GM12878 (cell line): ENCODE measurements at regions not wholly inside any gene's neighbourhood (a gene's known extent, or its start where the extent isn't known, plus 50 kb on each side); places are given as distances from the start of the nearest gene placed in this dataset.

Experiments used
- ATAC-seq: fragments of 200-7000 bp; cut with Tn5 transposase; 3 replicates; pipeline ENCODE4 v1.9.1; 2020; ENCODE audit warnings: mild to moderate bottlenecking, moderate library complexity
- BruUV-seq: library from RNA; stranded (reverse); fragments of 400-500 nt; replicated peaks from 2 replicates; lab custom pipeline; 2021; lab: Mats Ljungman, UMichigan
- CTCF ChIA-PET: fragments of 300-600 bp; sonication (Branson Sonifier 250); formaldehyde crosslinking; extraction: SDS; loops from one replicate; lab custom pipeline; 2021; ENCODE audit warnings: inconsistent platforms; lab: Yijun Ruan, JAX
- POLR2A ChIA-PET: fragments of 350-600 bp; formaldehyde crosslinking; extraction: SDS; loops from one replicate; lab custom pipeline; 2021; ENCODE audit warnings: inconsistent platforms; lab: Charles Lee
- RAD21 ChIA-PET: fragments of 300-600 bp; sonication (Branson Sonifier 250); formaldehyde crosslinking; loops from one replicate; lab custom pipeline; 2023; ENCODE audit warnings: antibody characterized with exemption; ENCODE audit not compliant: unreplicated experiment; lab: Charles Lee
- SMC1A ChIA-PET: fragments of 300-600 bp; sonication (Branson Sonifier 250); formaldehyde crosslinking; loops from one replicate; lab custom pipeline; 2023; ENCODE audit not compliant: unreplicated experiment, uncharacterized antibody; lab: Charles Lee
- DNase-seq: peaks from one replicate; pipeline ENCODE4 v3.0.0-alpha.2; 2011; ENCODE audit warnings: low read depth, low spot score
- FAIRE-seq: peaks from 3 replicates; lab custom pipeline; 2011; peaks lifted over from hg19 to GRCh38; lab: Jason Lieb, UNC
- H2AFZ ChIP-seq: 2 replicates; pipeline ENCODE4 v1.6.0; 2011; ENCODE audit warnings: low read depth, low read length, control low read depth; ENCODE audit not compliant: control insufficient read depth
- H3K27ac ChIP-seq: 2 replicates; pipeline ENCODE4 v1.5.1; 2011; ENCODE audit warnings: control low read depth; ENCODE audit not compliant: control insufficient read depth, insufficient read depth
- H3K27me3 ChIP-seq, 2 experiments: replicated peaks in 1 of 2; 2 replicates each; pipeline versions ENCODE4 v1.6.0 to v1.6.1; 2011; ENCODE audit warnings: low read length in 1 of 2; ENCODE audit not compliant: control insufficient read depth in 2 of 2, insufficient read depth in 2 of 2
- H3K36me3 ChIP-seq, 2 experiments: 2 replicates each; pipeline ENCODE4 v1.5.1; 2011; ENCODE audit warnings: low read length in 1 of 2; ENCODE audit not compliant: control insufficient read depth in 2 of 2, insufficient read depth in 2 of 2
- H3K4me1 ChIP-seq: 2 replicates; pipeline ENCODE4 v1.6.1; 2011; ENCODE audit warnings: mild to moderate bottlenecking, low read length, moderate library complexity, mixed read lengths; ENCODE audit not compliant: control insufficient read depth, insufficient read depth
- H3K4me2 ChIP-seq: 2 replicates; pipeline ENCODE4 v1.6.0; 2011; ENCODE audit warnings: control low read depth; ENCODE audit not compliant: control insufficient read depth, insufficient read depth
- H3K4me3 ChIP-seq: fragments of 200-600 bp; sonication (generic); 2 replicates; pipeline ENCODE4 v1.5.1; 2016
- H3K79me2 ChIP-seq: 2 replicates; pipeline ENCODE4 v1.6.0; 2011; ENCODE audit warnings: low read length; ENCODE audit not compliant: control insufficient read depth, insufficient read depth
- H3K9ac ChIP-seq: 2 replicates; pipeline ENCODE4 v1.8.0; 2011; ENCODE audit warnings: low read length, control low read depth, mixed read lengths; ENCODE audit not compliant: control insufficient read depth, insufficient read depth
- H3K9me3 ChIP-seq: replicated peaks from 3 replicates; pipeline ENCODE4 v1.5.1; 2011; ENCODE audit warnings: mild to moderate bottlenecking, low read length; ENCODE audit not compliant: control insufficient read depth, insufficient read depth
- H4K20me1 ChIP-seq: 2 replicates; pipeline ENCODE4 v1.6.0; 2011; ENCODE audit not compliant: control insufficient read depth, insufficient read depth
- BCL3 ChIP-seq: IDR thresholded peaks from 2 replicates; pipeline ENCODE4 v1.6.1; 2011; ENCODE audit warnings: borderline replicate concordance, low read depth, mild to moderate bottlenecking, moderate library complexity, low read length; ENCODE audit not compliant: insufficient read depth, poor library complexity, severe bottlenecking
- CBFB ChIP-seq: IDR thresholded peaks from 2 replicates; pipeline ENCODE4 v1.6.1; 2016; ENCODE audit warnings: antibody characterized with exemption, low read depth
- EED ChIP-seq: sonication (generic); IDR thresholded peaks from 2 replicates; pipeline ENCODE4 v1.6.1; 2016; ENCODE audit warnings: antibody characterized with exemption, low read depth
- HCFC1 ChIP-seq: fragments of 150-350 bp; IDR thresholded peaks from 2 replicates; pipeline ENCODE4 v1.6.1; 2014; ENCODE audit warnings: low read length
- NFYA ChIP-seq: IDR thresholded peaks from 2 replicates; pipeline ENCODE4 v1.6.1; 2011; ENCODE audit warnings: low read depth, mild to moderate bottlenecking, low read length, improper control_type of control experiment, borderline replicate concordance
- NR2F1 ChIP-seq: fragments of 450-650 bp; conservative IDR thresholded peaks from 2 replicates; pipeline ENCODE4 v1.6.1; 2017; ENCODE audit warnings: mild to moderate bottlenecking
- SP1 ChIP-seq: IDR thresholded peaks from one replicate; pipeline ENCODE4 v1.6.1; 2011; ENCODE audit warnings: low read depth, low read length
- WGBS: methylation state at CpG from one replicate; pipeline ENCODE4 v1.1.6; 2016; ENCODE audit warnings: low lambda C conversion rate; ENCODE audit not compliant: insufficient replicate concordance, insufficient coverage; ENCODE audit errors: missing lambda C conversion rate; 5-methylcytosine and 5-hydroxymethylcytosine counted together
- in situ Hi-C: fragments of 300-500 bp; cut with MboI; formaldehyde crosslinking; loops from 9 replicates; pipeline ENCODE4 v1.14.3; 2018; ENCODE audit warnings: mixed read lengths
- intact Hi-C: fragments of 100-400 bp; cut with micrococcal nuclease; formaldehyde crosslinking; loops from one replicate; pipeline ENCODE4 v1.14.2; 2022; ENCODE audit not compliant: unreplicated experiment

GRCh38 chr9:129363216-129363873, 185.3 kb upstream of the IER5L start:
- in situ Hi-C loops = no loop called here
- WGBS = 67% methylated on average over 9 of the region's 10 CpGs
- no peak for DNase-seq
- Histone ChIP-seq H3K4me3 (no peak overlapping the region), H4K20me1 (no peaks in the 10 kb centered on the region), H3K9ac (no peak overlapping the region), H2AFZ (no peak overlapping the region), H3K4me2 (no peak overlapping the region), H3K27ac (no peak overlapping the region), H3K79me2 (no peaks in the 10 kb centered on the region), H3K27me3 (no peaks in the 10 kb centered on the region), H3K9me3 (no peaks in the 10 kb centered on the region; the same call in 2 of the 3 replicates), H3K4me1 (no peaks in the 10 kb centered on the region), H3K36me3 (no peaks in the 10 kb centered on the region)
- POLR2A ChIA-PET = no interaction called here
- TF ChIP-seq EED (no peak), NFYA (no peak), BCL3 (no peak), CBFB (no peak), NR2F1 (no peak), SP1 (no peak), HCFC1 (no peak)
- no peak for FAIRE-seq
- SMC1A ChIA-PET = no interaction called here
- no peak for ATAC-seq
- intact Hi-C loops = no loop called here
- no TSS peak for BruUV-seq
- CTCF ChIA-PET = interaction anchor here (1.1 kb wide), 1 partner anchor 220 kb away, joined by 4 read pairs; no protein-coding TSS in a partner anchor
- RAD21 ChIA-PET = no interaction called here
